GM21528 (cell line): ENCODE measurements at regions not wholly inside any gene's neighbourhood (a gene's known extent, or its start where the extent isn't known, plus 50 kb on each side); places are given as distances from the start of the nearest gene placed in this dataset.
A peak's percentile ranks its signal among the peaks of the same experiment; 100 is the strongest.

Source experiments
- ATAC-seq: cut with Tn5 transposase; IDR thresholded peaks from one replicate; pipeline ENCODE4 v1.9.1; 2021; ENCODE audit warnings: mild to moderate bottlenecking, moderate library complexity; ENCODE audit not compliant: unreplicated experiment, low FRiP score

DNA sequence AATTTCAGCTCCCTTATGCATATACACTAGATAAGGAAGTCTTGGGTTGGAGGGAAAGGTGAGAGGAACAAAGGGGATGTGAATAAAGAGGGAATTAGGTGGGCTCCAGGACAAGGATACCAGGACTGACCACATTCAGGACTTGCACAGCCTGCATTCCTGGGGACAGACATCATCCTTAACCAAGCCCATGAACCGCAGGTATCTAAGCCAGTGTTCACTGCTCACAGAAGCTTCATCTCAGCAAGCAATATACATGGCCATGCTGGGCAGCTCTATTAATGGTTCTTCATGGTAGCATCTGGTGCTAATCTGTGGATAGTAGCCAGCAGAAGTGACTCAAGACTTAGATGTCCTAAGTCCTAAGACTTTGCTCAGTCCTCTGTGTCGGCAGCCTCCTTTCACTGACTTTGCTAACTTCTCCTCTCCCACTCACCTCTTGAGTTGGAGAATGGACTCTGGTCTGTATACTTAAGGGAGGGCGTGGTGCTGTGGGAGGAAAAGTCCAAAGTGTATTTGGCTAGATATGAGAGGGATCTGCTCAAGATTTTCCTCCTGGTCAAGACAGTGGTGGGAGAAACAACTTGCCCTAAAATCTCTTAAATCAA lies 136.1 kb downstream of the ASCL1 start:
- no peak for ATAC-seq

DNA sequence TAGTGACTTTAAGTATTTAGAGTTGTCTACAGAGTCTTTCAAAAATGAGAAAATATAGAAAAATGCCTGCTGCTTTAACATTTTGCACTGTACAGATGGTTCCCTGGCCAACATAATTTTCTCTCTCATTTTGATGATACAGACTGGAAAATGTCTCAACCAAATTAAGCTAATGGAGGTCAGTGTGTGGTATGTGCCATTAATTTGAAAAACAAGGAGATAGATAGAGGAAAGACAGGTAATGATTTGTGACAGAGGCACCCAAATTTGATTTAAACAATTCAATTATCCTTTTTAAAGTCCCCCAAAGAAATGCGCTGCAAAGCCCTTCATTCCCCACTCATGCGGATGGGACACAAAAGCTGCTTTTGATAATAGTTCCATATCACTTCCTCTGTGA lies 140.0 kb downstream of the ASCL1 start:
- no peak for ATAC-seq

- no peak for ATAC-seq
Observed at GRCh38 chr12:103100257-103100831, 142.9 kb downstream of the ASCL1 start.

GRCh38 chr12:103102225-103102744 lies 144.8 kb downstream of the ASCL1 start:
- ATAC-seq: peak; percentile 72

DNA sequence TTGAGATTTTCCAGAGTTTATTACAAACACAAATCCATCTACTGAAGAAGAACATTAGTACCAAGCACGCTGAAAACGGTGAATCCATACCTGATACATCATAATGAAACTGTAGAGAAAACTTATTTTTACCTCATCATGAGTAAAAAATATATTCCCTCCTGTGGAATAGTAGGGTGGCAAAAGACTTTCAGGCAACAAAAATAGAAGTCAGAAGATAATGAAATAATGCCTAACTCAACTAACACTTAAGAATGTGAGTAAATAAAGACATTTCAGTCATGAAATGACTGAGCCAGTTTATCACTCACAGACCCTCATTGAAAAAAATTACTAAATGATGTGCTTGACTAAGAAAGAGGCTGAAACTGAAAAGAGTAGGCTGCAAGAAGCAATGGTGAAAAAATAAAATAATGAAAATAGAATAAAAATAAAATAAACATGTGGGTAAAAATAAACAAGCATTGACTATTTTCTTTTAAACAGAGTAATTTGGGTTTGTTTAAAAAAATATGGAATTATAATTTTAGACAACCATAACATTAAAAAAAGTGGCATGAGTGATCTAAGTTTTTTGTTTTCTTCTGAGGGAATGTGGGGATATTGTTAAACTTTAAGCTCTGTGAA lies 148.6 kb downstream of the ASCL1 start:
- peak; percentile 62 for ATAC-seq

DNA sequence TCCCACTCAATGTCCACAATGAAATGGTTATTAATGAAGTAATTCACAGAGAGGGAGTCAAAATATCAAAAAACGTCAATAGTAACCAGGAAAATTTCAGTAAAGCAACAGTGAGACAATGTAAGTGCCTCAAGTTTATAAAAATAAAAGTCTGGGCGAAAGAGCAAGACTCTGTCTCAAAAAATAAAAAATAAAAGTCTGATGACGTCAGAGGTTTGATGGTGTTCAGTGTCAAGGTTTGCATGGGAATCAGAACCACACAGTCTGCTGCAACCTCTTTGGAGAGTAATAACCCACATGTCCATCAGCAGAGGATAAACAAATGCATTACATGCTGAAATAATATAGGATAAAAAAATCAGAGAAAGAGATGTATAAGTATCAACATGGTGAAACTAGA lies 152.4 kb downstream of the ASCL1 start:
- no peak for ATAC-seq

DNA sequence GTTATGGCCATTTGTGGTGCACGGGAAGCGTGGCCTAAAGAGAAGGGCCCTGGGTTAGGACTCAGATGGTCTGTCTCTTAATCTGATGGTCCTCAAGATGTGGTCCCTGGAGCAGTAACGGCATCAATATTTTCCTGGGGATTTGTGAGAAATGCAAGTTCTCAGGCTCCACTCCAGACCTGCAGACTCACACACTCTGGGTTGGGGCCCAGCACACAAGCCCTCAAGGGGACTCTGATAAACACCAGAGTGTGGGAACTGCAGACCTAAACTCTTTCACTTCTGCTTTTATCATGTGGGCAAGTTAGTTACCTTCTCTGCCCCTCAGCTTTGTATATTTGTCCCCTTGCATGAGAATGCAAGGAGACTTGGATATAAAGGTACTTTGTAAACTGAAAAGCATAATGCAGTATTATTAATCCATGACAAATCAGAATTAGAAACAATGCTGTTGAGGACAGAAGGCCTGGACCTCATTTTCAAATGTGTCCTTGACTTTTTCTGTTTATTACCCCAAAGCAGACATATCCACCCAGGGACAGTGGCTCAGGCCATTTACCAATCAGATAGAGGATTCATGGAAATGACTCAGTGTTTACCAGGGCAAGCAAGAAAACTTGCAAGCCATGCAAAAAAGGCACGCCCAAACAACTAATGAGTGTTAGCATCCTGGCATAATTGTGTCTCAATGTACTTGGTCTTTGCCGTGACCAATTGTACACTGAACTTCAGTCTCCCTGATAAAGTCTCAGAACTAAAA lies 157.0 kb downstream of the ASCL1 start:
- peak; percentile 96 for ATAC-seq

- no peak for ATAC-seq
Observed at GRCh38 chr12:103128862-103129501, 171.5 kb downstream of the ASCL1 start.

- ATAC-seq: no peak
Observed at GRCh38 chr12:103130564-103130963, 173.1 kb downstream of the ASCL1 start.

DNA sequence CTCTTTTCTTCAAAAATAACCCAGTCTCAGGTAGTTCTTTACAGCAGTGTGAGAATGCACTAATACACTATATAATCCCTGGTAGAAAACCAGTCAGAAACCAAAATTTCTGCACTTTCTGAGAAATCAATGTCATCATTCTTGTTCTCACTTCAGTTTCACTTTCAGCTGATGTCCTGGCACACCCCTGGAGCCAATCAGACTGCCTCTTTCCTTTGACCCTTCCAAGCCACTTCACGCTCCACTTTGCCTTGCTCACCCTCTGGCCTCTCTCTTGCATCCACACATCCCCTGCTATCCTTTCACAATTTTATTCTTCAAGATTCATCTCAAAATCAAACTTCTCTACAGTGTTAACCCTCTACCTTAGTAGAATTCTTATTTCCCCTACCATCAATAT lies 181.1 kb downstream of the ASCL1 start:
- ATAC-seq: no peak

- ATAC-seq: no peak
Observed at GRCh38 chr12:103139876-103140275, 182.4 kb downstream of the ASCL1 start.

DNA sequence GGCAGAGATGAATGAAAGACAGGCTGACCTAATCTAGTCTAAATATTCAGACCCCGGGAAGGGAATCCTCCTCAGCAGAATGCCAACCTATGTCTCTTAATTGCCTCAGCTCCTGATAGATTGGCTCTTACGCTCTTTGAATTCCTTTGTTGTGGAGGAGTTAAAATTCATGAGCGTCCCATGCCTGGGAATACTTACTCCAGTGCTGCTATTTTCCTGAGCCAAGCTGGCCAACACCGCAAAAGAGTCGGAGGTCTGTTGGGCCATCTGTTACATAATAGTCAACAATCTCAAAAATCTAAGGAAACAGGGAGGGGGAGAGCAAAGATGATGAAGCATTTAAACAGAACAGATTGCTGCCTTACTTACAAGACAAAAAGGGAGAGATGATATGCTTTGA lies 182.8 kb downstream of the ASCL1 start:
- no peak for ATAC-seq

DNA sequence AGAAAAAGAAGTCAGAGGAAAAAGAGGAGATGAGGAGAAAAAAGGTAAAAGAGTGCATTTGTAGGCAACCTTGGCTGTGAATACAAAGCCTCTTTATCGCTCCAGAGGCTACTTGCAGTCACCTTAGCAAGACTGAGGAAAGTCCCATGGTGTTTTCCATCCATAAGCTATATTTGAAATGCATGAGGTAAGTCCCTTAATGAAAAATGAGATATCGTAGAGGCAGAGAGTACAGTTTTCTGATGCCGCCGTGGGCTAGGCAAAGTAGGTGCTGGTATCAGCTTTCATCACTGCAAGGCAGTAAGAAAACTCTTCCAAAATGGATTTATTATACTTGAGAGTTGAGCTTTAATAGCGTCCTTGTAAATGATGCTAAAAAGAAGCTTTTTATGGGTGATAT lies 186.8 kb downstream of the ASCL1 start:
- ATAC-seq: no peak

- ATAC-seq: no peak
Observed at GRCh38 chr12:103160622-103161021, 203.1 kb downstream of the ASCL1 start.

- ATAC-seq: no peak
Observed at GRCh38 chr12:103161582-103162362, 204.3 kb downstream of the ASCL1 start.

- no peak for ATAC-seq
Observed at GRCh38 chr12:103166949-103167348, 209.5 kb downstream of the ASCL1 start.

- no peak for ATAC-seq
Observed at GRCh38 chr12:103172447-103173112, 215.1 kb downstream of the ASCL1 start.

- ATAC-seq: no peak
Observed at GRCh38 chr12:103175625-103176024, 218.2 kb downstream of the ASCL1 start.

DNA sequence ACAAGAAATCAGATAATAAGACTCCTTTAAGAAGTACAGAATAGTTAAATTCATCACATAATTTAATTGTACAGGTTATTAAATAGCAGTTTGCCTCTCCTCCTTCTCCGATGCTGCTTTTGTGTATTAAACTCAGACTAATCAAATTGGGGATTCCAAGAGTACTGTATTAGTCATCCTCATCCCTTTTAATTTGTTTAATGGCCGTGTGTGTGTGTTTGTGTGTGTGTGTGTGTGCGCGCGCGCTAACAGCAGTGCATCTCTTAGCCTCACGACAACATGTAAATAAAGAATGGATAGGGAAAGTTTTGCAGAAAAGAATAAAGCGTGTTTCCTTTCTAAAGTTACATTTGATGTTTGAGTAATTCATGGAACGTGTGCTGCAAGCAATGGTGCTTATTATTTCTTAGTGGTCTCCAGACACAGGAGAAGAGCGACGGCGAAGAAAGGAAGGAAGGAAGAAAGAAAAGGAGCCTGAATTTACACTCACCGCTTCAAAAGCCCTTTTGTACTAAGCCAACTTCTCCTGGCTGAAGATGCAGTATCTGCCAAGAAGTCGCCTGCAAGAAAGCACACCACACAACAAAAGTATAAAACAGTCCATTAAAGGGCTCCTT lies 220.3 kb downstream of the ASCL1 start:
- no peak for ATAC-seq
